ENCODE measurements at regions not wholly inside any gene's neighbourhood (a gene's known extent, or its start where the extent isn't known, plus 50 kb on each side); places are given as distances from the start of the nearest gene placed in this dataset.

GRCh38 chr18:49698525-49699025 is 114.8 kb downstream of the ACAA2 start:
- BruUV-seq (replicated peaks) = no TSS peak
- no peak for FAIRE-seq
- H3K27ac ChIP-seq (ENCODE audit: control insufficient read depth, insufficient read depth) = no peak overlapping the region

More at GRCh38 chr18:49698525-49699025, 114.8 kb downstream of the ACAA2 start:
- ChIA-PET RAD21 (ENCODE audit: unreplicated experiment) (no interaction called here), SMC1A (ENCODE audit: uncharacterized antibody, unreplicated experiment) (interaction anchor here (1.0 kb wide), 1 partner anchor 9 kb away, joined by 3 read pairs; no protein-coding TSS in a partner anchor), POLR2A (no interaction called here), CTCF (no interaction called here)
- H3K36me3 ChIP-seq (ENCODE audit: control insufficient read depth in 2 of 2, insufficient read depth in 2 of 2, low read length in 1 of 2) = no peaks in the 10 kb centered on the region
- peaks cover 1 to 7% of the 10 kb centered on the region in 2 experiments; a peak in 2 of 4 replicates for H3K27me3 ChIP-seq (replicated peaks in 1 of 2; ENCODE audit: control insufficient read depth in 2 of 2, insufficient read depth in 2 of 2, low read length in 1 of 2)
- H2AFZ ChIP-seq (ENCODE audit: control insufficient read depth, low read depth, low read length) = no peak overlapping the region
- TF ChIP-seq, protein P1, sequence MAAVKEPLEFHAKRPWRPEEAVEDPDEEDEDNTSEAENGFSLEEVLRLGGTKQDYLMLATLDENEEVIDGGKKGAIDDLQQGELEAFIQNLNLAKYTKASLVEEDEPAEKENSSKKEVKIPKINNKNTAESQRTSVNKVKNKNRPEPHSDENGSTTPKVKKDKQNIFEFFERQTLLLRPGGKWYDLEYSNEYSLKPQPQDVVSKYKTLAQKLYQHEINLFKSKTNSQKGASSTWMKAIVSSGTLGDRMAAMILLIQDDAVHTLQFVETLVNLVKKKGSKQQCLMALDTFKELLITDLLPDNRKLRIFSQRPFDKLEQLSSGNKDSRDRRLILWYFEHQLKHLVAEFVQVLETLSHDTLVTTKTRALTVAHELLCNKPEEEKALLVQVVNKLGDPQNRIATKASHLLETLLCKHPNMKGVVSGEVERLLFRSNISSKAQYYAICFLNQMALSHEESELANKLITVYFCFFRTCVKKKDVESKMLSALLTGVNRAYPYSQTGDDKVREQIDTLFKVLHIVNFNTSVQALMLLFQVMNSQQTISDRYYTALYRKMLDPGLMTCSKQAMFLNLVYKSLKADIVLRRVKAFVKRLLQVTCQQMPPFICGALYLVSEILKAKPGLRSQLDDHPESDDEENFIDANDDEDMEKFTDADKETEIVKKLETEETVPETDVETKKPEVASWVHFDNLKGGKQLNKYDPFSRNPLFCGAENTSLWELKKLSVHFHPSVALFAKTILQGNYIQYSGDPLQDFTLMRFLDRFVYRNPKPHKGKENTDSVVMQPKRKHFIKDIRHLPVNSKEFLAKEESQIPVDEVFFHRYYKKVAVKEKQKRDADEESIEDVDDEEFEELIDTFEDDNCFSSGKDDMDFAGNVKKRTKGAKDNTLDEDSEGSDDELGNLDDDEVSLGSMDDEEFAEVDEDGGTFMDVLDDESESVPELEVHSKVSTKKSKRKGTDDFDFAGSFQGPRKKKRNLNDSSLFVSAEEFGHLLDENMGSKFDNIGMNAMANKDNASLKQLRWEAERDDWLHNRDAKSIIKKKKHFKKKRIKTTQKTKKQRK (IDR thresholded peaks at IDR 0.05; ENCODE audit: low read depth, low read length) = no peak
- H3K79me2 ChIP-seq (ENCODE audit: control insufficient read depth, insufficient read depth, low read length) = no peaks in the 10 kb centered on the region
- intact Hi-C loops (cut with micrococcal nuclease; ENCODE audit: unreplicated experiment) = loop anchor here (10.0 kb wide), 1 partner anchor 64 kb away; no protein-coding TSS in a partner anchor
- no peak overlapping the region for H3K4me3 ChIP-seq
- no peak for DNase-seq (ENCODE audit: low read depth, low spot score)
- no peaks in the 10 kb centered on the region; the same call in 1 of the 2 replicates for H4K20me1 ChIP-seq (ENCODE audit: control insufficient read depth, insufficient read depth)
- no peaks in the 10 kb centered on the region for H3K4me1 ChIP-seq (ENCODE audit: control insufficient read depth, insufficient read depth, low read length)
- in situ Hi-C loops (cut with MboI) = no loop called here
- no peak overlapping the region for H3K9ac ChIP-seq (ENCODE audit: control insufficient read depth, insufficient read depth, low read length)
- H3K9me3 ChIP-seq (replicated peaks; ENCODE audit: control insufficient read depth, insufficient read depth, low read length) = no peaks in the 10 kb centered on the region
- WGBS (ENCODE audit: insufficient coverage, insufficient replicate concordance, low lambda C conversion rate, missing lambda C conversion rate) = 42% methylated on average over 3 of the region's 4 CpGs
- no peak overlapping the region for H3K4me2 ChIP-seq (ENCODE audit: control insufficient read depth, insufficient read depth)
- no peak for ATAC-seq

All from GM12878 (cell line).